NCI-H2081 treated with DMSO at 0.1 percent for 48 hours (cell line): ENCODE measurements at regions not wholly inside any gene's neighbourhood (a gene's known extent, or its start where the extent isn't known, plus 50 kb on each side); places are given as distances from the start of the nearest gene placed in this dataset.
"Not testable (repeated sequence)": the region's sequence is repeated elsewhere in the genome, so short reads cannot be mapped to it uniquely, and the experiment has no call there.

Experiments
- DNase-seq: peaks from one replicate; lab custom pipeline; 2025; lab: John Stamatoyannopoulos, UW

- DNase-seq = not testable (repeated sequence)
Observed at GRCh38 chr9:26492608-26493521, 399.7 kb downstream of the CAAP1 start.

DNA sequence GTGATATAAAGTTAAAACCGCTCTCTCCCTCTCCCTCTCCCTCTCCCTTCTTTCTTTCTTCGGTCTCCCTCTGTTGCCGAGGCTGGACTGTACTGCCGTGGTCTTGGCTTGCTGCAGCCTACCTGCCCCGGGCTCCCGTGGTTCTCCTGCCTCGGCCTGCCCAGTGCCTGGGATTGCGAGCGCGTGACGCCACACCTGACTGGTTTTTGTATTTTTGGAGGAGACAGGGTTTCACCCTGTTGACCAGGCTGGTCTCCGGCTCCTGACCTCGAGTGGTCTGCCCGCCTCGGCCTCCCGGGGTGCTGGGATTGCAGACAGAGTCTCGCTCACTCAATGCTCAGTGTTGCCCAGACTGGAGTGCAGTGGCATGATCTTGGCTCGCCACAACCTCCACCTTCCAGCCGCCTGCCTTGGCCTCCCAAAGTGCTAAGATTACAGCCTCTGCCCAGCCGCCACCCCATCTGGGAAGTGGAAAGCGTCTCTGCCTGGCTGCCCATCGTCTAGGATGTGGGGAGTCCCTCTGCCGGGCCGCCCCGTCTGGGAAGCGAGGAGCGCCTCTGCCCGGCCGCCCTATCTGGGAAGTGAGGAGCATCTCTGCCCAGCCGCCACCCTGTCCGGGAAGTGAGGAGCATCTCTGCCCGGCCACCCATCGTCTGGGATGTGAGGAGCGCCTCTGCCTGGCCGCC, 400.5 kb downstream of the CAAP1 start:
- not testable (repeated sequence) for DNase-seq

DNA sequence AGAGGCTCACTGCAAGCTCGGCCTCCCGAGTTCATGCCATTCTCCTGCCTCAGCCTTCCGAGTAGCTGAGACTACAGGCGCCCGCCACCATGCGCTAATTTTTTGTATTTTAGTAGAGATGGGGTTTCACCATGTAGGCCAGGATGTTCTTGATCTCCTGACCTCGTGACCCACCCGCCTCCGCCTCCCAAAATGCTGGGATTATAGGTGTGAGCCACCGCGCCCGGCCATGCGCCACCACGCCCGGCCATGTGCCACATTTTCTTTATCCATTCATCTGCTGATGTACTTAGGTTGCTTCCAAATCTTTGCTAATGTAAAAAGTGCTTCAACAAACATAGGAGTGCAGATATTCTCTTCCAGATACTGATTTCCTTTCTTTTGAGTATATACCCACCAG, 408.6 kb downstream of the CAAP1 start:
- no peak for DNase-seq

GRCh38 chr9:26477963-26478362, 414.6 kb downstream of the CAAP1 start:
- no peak for DNase-seq

DNA sequence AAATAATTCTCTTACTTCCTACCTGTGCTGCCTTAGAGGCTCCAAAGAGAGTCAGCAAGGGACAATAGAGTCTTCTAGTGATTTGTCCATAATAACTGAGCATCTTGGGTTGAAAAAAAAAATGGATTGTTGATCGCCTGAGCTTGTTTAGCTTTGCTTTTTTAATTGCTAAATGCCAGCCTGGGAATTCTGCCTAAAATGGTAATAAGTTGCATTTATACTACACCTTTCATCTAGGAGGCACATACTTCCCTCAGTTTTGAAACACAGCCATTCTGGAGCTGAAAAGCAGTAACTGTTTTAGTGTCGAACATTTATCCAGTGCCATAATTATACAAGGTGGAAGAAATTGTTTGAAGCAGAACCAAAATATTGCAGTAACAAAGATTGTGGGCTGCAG, 421.3 kb downstream of the CAAP1 start:
- no peak for DNase-seq

DNA sequence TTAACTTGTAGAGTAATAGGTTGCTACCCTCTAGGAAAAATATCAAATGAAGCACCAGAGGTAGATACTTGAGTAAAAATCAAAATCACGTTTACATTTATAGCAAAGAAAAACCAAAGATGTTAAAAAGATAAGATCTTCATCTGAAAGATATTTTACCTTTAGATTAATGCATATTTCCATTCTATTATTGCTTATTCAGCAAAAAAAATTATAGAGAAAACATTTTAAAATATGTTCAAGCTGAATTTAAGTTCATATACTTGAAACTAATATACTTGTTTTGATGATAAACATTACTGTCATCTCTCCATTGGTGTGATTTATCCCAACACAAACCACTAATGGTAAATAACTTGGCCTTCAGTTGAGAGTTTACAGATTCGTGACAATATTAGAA, 422.3 kb downstream of the CAAP1 start:
- no peak for DNase-seq

- DNase-seq = no peak
Observed at GRCh38 chr9:26463837-26464236, 428.8 kb downstream of the CAAP1 start.

DNA sequence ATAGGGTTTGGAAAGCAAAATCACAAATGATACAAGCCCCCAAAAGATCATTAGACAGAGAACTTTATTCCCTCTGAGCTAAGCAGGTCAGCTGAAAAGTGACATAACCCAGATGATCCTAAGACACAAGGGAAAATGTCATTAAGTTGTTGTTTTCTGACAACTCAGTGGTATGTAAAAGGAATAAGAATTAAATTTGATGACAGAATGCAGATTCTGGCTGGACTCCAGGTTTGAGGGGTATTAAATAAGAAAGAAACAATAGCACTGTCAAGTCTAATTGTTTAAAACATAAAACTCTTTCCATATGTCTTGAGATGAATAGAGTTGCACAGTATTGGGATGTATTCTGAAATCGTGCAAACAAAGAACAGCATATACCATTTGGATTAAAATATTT, 429.9 kb downstream of the CAAP1 start:
- DNase-seq = no peak

GRCh38 chr9:26462213-26462612, 430.4 kb downstream of the CAAP1 start:
- no peak for DNase-seq

DNA sequence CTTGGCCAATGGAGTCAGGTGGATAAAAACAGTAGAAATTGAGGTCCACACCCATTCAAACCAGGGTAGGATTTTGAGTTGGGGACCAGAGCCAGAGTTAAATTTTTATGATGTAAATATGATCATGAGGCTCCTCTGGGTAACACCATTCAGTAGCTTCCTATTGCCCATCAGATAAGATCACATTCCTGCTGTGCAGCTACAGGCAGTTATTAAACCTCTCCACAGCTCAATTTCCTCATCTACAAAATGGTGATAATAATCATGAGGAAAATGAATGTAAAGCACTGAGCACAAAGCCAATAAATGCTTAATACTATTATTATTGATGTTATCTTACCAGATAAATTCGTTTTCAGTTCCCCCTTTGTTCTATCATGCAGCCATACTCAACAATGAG, 432.0 kb downstream of the CAAP1 start:
- DNase-seq = no peak

DNA sequence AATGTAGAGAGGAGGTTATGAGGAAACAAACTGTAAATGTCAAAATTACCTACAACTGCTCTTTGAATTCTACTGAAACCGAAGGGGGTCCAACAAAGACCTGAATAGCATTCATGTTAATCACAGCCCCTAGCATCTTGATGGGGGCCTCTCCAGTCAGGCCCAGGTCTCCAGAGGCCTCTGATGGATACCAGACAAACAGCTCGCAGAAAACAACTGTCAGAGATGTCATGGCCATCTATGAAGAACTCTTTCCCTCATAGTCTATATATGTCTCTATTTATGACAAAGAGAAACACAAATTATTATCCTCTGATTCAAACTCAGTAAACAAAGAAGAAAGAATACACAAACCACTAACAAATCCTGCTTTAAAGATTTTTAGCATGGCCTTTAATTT, 432.6 kb downstream of the CAAP1 start:
- no peak for DNase-seq

GRCh38 chr9:26458054-26458453, 434.5 kb downstream of the CAAP1 start:
- DNase-seq = no peak

DNA sequence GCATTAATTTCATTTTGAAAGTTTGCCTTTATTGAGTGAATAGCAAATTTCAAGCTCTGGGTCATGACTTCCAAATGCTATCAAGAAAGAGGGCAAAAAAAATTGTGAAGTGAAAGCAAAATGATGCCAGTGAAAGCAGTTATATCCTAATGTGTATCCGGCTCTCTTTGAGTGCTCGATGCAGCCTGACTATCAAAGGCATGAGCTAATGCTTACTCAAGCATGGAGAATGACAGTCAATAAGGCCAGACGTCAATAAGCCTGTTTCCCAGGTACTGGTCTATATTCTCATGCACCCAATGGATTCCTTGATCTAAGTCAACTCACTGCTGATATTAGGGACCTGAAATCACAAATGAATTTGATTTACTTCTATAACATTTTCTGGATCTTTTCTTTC, 435.5 kb downstream of the CAAP1 start:
- no peak for DNase-seq

GRCh38 chr9:26439061-26439624, 453.5 kb downstream of the CAAP1 start:
- no peak for DNase-seq

- DNase-seq = no peak
Observed at GRCh38 chr9:26437056-26437711, 455.4 kb downstream of the CAAP1 start.

DNA sequence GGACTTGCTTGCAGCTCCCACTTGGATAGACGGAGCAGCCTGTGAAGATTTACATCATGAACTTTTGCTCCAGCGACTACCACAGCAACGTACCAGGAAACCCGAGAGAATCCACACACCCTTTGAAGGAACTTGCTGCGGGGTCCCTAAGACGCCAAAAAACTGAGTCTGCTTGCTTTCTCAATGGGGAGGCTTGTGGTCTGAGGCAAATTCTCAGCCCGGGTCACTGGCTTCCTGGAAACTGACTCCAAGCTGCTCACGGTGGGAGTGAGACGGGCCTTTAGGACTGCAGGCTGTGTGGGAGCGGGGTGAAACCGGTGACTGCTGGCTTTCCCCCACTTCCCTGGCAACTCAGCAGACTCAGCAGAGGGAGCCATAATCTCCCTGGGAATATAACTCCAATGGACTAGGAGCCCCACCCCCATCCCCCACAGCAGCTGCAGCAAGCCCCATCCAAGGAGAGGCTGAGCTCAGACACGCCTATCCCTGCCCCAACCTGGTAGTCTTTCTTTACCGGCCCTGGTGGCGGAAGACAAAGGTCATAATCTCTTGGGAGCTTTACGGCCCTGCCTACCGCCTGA, 466.0 kb downstream of the CAAP1 start:
- DNase-seq = no peak

DNA sequence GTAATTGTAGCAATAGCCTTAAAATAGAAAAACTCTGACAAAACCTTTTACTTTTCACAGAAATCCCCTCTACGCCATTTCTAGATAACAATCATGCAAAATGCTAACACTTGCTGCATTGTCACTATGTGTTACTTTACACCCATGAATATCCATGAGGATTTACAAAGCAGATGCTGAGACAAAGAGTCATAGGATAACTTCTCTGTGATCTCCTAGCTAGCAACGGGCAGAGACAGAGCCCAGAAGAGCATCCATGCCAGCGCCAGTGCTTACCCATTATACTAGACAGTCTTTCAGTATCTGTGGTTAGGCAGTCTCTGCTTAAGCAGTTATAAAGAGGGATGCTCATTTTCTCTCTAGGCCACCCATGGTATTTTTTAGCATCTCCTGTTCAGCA, 474.1 kb downstream of the CAAP1 start:
- no peak for DNase-seq

- DNase-seq = no peak
Observed at GRCh38 chr9:26415528-26415927, 477.1 kb downstream of the CAAP1 start.

GRCh38 chr9:26413611-26414010, 479.0 kb downstream of the CAAP1 start:
- peak; percentile 78 for DNase-seq

DNA sequence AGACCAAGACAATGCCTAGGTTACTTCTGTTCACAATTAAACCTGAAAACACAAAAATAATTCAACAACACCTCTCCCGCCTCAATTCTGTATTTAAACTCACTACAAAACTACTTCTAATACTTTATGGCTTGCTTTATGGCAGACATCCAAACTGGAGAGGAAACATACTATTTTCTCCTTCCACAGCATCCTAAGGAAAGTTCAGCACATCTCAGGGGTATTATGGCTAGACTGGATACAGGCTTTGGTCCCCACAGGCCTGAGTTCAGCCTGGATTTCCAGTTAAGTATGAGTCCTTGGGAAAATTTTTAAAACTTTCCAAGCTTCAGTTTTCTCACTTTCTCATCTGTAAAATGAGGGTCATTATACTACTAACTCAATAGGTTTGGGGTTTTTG, 480.2 kb downstream of the CAAP1 start:
- no peak for DNase-seq

DNA sequence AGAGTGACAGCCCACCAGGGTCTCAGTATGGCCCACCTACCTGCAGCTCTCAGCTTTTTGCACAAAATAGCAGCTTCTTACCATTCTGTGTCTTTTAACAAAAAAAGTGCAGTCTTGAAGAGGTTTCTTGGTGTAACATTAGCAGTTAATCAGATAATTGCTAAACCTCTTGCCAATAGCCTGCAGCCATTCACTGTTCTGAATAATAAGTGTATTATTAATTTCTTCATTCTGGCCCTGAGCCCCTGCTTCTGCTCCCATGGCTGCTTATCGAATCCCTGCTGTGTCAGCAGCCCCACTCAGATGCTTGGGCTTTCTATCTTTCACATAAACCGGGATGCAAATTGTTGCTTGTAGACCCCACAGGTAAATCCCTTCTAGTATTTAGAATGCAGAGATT, 485.9 kb downstream of the CAAP1 start:
- DNase-seq = no peak

GRCh38 chr9:26399556-26399955, 493.0 kb downstream of the CAAP1 start:
- DNase-seq = no peak
